Vagina (tissue), 2 donors: ENCODE measurements at regions not wholly inside any gene's neighbourhood (a gene's known extent, or its start where the extent isn't known, plus 50 kb on each side); places are given as distances from the start of the nearest gene placed in this dataset.
"Not testable (repeated sequence)": the region's sequence is repeated elsewhere in the genome, so short reads cannot be mapped to it uniquely, and the experiment has no call there.

Experiments
- DNase-seq, 2 donors: peaks; one replicate each; pipeline ENCODE4 v3.0.0-alpha.2; 2017; ENCODE audit errors: extremely low spot score in 2 of 2
- H3K27ac ChIP-seq: fragments of 200-600 bp; sonication (generic); one replicate; pipeline ENCODE4 v1.5.1; 2019
- H3K27me3 ChIP-seq: fragments of 200-600 bp; sonication (generic); one replicate; pipeline ENCODE4 v1.5.1; 2019
- H3K36me3 ChIP-seq, 2 donors: fragments of 200-600 bp; sonication (generic); one replicate each; pipeline ENCODE4 v1.5.1; 2017 to 2019
- H3K4me1 ChIP-seq: fragments of 200-600 bp; sonication (generic); one replicate; pipeline ENCODE4 v1.5.1; 2019
- H3K4me3 ChIP-seq, 2 donors: fragments of 200-600 bp; sonication (generic); 1 replicate in 1 of 2; 2 replicates in 1 of 2; pipeline ENCODE4 v1.5.1; 2016 to 2019
- H3K9me3 ChIP-seq: fragments of 200-600 bp; sonication (generic); one replicate; pipeline ENCODE4 v1.5.1; 2019
- POLR2A ChIP-seq, 2 donors: fragments of 450-650 bp; IDR thresholded peaks; one replicate each; pipeline ENCODE4 v1.6.1; 2017; ENCODE audit warnings: antibody characterized with exemption in 2 of 2, mild to moderate bottlenecking in 2 of 2, moderate library complexity in 2 of 2
- POLR2AphosphoS5 ChIP-seq, 2 donors: sonication (generic); formaldehyde crosslinking; IDR thresholded peaks; one replicate each; pipeline ENCODE4 v1.9.0; 2017; ENCODE audit warnings: antibody characterized with exemption in 2 of 2, mild to moderate bottlenecking in 2 of 2, low read depth in 1 of 2; ENCODE audit not compliant: insufficient read depth in 1 of 2
- intact Hi-C: fragments of 100-400 bp; cut with DNase I; formaldehyde crosslinking; loops from one replicate; pipeline ENCODE4 v1.15.1; 2023
- TF ChIP-seq, protein P1 (sequence below), 3 experiments: fragments of 450-650 bp in 2 of 3; fragments of 200-600 bp in 1 of 3; sonication (generic) in 1 of 3; IDR thresholded peaks; one replicate each; pipeline ENCODE4 v1.5.1; 2017 to 2019; ENCODE audit warnings: antibody characterized with exemption in 3 of 3, mild to moderate bottlenecking in 2 of 3, moderate library complexity in 2 of 3

DNA sequence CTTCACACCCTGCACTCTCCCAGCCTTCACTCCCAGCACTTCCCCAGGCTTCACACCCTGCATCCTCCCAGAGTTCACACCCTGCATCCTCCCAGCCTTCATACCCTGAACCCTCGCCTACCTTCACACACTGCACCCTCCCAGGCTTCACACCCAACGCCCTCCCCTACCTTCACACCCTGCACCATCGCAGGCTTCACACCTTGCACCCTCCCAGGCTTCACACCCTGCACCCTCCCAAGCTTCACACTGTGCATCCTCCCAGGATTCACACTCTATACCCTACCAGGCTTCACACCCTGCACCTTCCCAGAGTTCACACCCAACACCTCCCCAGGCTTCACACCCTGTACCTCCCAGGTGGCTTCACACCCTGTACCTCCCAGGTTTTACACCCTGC is 448.7 kb upstream of the MYT1L start:
- no peaks in the 10 kb centered on the region for H3K36me3 ChIP-seq
- H3K27ac ChIP-seq, result no peak overlapping the region
- no peak for DNase-seq
- TF ChIP-seq POLR2AphosphoS5 (IDR thresholded peaks at IDR 0.05; ENCODE audit: insufficient read depth in 1 of 2, low read depth in 1 of 2) (no peak), POLR2A (IDR thresholded peaks at IDR 0.05) (no peak)
- TF ChIP-seq, protein P1, sequence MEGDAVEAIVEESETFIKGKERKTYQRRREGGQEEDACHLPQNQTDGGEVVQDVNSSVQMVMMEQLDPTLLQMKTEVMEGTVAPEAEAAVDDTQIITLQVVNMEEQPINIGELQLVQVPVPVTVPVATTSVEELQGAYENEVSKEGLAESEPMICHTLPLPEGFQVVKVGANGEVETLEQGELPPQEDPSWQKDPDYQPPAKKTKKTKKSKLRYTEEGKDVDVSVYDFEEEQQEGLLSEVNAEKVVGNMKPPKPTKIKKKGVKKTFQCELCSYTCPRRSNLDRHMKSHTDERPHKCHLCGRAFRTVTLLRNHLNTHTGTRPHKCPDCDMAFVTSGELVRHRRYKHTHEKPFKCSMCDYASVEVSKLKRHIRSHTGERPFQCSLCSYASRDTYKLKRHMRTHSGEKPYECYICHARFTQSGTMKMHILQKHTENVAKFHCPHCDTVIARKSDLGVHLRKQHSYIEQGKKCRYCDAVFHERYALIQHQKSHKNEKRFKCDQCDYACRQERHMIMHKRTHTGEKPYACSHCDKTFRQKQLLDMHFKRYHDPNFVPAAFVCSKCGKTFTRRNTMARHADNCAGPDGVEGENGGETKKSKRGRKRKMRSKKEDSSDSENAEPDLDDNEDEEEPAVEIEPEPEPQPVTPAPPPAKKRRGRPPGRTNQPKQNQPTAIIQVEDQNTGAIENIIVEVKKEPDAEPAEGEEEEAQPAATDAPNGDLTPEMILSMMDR (IDR thresholded peaks at IDR 0.05), result no peak
- no peaks in the 10 kb centered on the region for H3K4me1 ChIP-seq
- no peak overlapping the region for H3K4me3 ChIP-seq
- H3K9me3 ChIP-seq, result no peaks in the 10 kb centered on the region
- intact Hi-C loops, result no loop called here
- H3K27me3 ChIP-seq, result no peaks in the 10 kb centered on the region

DNA sequence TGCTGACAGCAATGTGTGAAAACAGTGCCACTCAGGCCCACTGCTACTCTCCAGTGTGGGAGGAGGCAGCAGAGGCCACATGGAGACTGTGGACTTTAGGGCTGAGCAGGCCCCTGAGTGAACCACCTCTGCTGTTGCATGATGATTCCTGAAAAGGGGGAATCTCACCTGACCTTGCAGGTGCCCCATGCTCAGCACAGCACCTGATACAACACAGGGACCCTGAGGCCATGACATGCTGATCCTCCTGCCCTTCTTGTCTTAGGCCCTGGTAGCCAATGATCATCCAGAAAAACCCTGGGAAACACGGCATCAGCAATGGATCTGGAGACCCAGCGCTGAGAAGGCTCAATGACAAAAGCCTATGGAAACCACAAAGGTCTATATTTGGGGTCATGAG is 446.8 kb upstream of the MYT1L start:
- Histone ChIP-seq H3K27ac (no peak overlapping the region), H3K36me3 (no peaks in the 10 kb centered on the region), H3K4me1 (no peaks in the 10 kb centered on the region), H3K27me3 (no peaks in the 10 kb centered on the region), H3K4me3 (no peak overlapping the region), H3K9me3 (no peaks in the 10 kb centered on the region)
- intact Hi-C loops, result no loop called here
- no peak for DNase-seq
- TF ChIP-seq POLR2A (IDR thresholded peaks at IDR 0.05), result no peak
- TF ChIP-seq, protein P1 (IDR thresholded peaks at IDR 0.05), result no peak
- no peak for TF ChIP-seq POLR2AphosphoS5 (IDR thresholded peaks at IDR 0.05; ENCODE audit: insufficient read depth in 1 of 2, low read depth in 1 of 2)

DNA sequence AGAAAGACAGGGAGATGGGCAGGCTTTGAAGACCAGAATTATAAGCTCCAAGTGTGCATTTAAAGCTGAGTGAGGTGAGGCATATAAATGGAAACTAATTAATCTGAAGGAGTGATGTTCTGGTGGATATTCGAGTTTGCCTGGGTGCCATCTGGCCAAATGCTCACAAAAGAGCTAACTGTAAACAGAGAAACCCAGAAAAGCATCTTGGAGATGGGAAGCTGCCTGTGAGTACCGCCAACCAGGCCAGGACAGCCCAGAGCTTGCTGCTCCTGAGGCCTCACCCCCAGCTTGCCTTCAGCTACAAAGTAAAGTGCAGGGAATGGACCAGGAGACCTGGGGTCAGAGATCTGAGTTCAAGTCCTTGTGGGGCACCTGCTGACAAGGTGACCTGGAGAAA is 446.1 kb upstream of the MYT1L start:
- DNase-seq, result no peak
- intact Hi-C loops, result no loop called here
- Histone ChIP-seq H3K4me3 (no peak overlapping the region), H3K27me3 (no peaks in the 10 kb centered on the region), H3K4me1 (no peaks in the 10 kb centered on the region), H3K9me3 (no peaks in the 10 kb centered on the region), H3K36me3 (no peaks in the 10 kb centered on the region), H3K27ac (no peak overlapping the region)
- no peak for TF ChIP-seq POLR2A (IDR thresholded peaks at IDR 0.05)
- no peak for TF ChIP-seq POLR2AphosphoS5 (IDR thresholded peaks at IDR 0.05; ENCODE audit: insufficient read depth in 1 of 2, low read depth in 1 of 2)
- TF ChIP-seq, protein P1 (IDR thresholded peaks at IDR 0.05), result no peak

DNA sequence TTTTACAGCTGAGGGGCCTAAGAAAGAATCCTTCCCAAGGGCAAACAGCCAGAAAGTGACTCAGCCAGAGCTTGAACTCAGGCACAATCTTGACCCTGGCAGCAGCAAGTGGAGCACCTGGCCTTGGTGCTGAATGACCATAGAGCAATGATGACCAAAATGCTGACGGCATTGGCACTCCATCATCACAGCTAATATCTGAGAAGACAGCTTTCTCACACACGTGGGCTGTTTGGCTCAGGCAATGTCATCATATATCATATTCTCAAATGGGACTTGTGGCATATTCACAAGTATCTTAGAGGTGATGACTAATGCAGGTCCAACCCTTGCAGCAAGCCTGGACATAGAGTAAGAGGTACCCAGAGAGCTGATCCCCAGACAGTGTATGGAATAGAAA is 443.9 kb upstream of the MYT1L start:
- Histone ChIP-seq H3K9me3 (no peaks in the 10 kb centered on the region), H3K27ac (no peak overlapping the region), H3K27me3 (no peaks in the 10 kb centered on the region), H3K4me1 (peaks cover 1% of the 10 kb centered on the region), H3K36me3 (no peaks in the 10 kb centered on the region), H3K4me3 (no peak overlapping the region)
- TF ChIP-seq, protein P1 (IDR thresholded peaks at IDR 0.05), result no peak
- no peak for TF ChIP-seq POLR2AphosphoS5 (IDR thresholded peaks at IDR 0.05; ENCODE audit: insufficient read depth in 1 of 2, low read depth in 1 of 2)
- TF ChIP-seq POLR2A (IDR thresholded peaks at IDR 0.05), result no peak
- intact Hi-C loops, result no loop called here
- DNase-seq, result no peak

DNA sequence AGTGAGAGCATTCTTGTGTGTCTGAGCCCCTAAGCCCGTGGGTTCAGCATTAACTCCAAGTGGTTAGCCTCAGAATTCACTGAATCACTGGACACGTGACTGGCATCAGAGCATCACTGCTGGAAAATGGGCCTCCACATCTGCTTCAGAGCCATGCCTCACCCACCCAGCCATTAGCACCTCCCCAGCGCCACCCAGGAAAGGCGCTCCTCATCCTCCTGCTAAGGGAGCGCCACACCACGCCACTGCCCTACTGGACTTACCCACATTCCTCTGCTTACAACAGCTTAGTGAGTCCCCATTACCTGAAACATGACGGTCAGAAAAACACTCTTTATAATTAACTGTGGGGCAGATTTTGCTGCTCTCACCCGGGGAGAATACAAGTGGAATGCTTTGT is 442.6 kb upstream of the MYT1L start:
- no peak overlapping the region for H3K4me3 ChIP-seq
- no peaks in the 10 kb centered on the region for H3K36me3 ChIP-seq
- H3K27ac ChIP-seq, result no peak overlapping the region
- H3K9me3 ChIP-seq, result no peaks in the 10 kb centered on the region
- no peaks in the 10 kb centered on the region for H3K27me3 ChIP-seq
- intact Hi-C loops, result no loop called here
- peaks cover 11% of the 10 kb centered on the region for H3K4me1 ChIP-seq
- TF ChIP-seq POLR2AphosphoS5 (IDR thresholded peaks at IDR 0.05; ENCODE audit: insufficient read depth in 1 of 2, low read depth in 1 of 2), result no peak
- no peak for TF ChIP-seq POLR2A (IDR thresholded peaks at IDR 0.05)
- TF ChIP-seq, protein P1 (IDR thresholded peaks at IDR 0.05), result no peak
- DNase-seq, result no peak

DNA sequence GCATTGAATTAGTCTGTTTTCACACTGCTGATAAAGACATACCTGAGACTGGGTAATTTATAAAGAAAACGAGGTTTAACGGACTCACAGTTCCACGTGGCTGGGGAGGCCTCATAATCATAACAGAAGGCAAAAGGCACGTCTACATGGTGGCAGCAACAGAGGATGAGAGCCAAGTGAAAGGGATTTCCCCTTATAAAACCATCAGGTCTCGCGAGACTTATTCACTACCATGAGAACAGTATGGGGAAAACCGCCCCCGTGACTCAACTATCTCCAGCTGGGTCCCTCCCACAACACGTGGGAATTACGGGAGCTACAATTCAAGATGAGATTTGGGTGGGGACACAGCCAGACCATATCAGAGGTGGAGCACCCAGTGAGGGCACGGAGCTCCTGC is 442.0 kb upstream of the MYT1L start:
- H3K36me3 ChIP-seq, DNase-seq, intact Hi-C loops, H3K27ac ChIP-seq, H3K27me3 ChIP-seq, H3K4me3 ChIP-seq, H3K9me3 ChIP-seq: not testable (repeated sequence)
- peaks cover 11% of the 10 kb centered on the region for H3K4me1 ChIP-seq
